ENCODE measurements at regions not wholly inside any gene's neighbourhood (a gene's known extent, or its start where the extent isn't known, plus 50 kb on each side); places are given as distances from the start of the nearest gene placed in this dataset.

GRCh38 chr20:6473197-6473596 is 294.3 kb upstream of the BMP2 start:
- no peak overlapping the region for H2BK120ac ChIP-seq (ENCODE audit: low read depth, low read length)
- no peak overlapping the region for H3K23ac ChIP-seq (ENCODE audit: low read depth, low read length, poor library complexity)
- no peaks in the 10 kb centered on the region for H3K79me1 ChIP-seq (ENCODE audit: low read depth, low read length)
- H2BK12ac ChIP-seq (ENCODE audit: low read length) = no peak overlapping the region
- peaks cover 0 to 2% of the 10 kb centered on the region in 2 donors for H3K4me1 ChIP-seq (ENCODE audit: control insufficient read depth in 2 of 2, insufficient read depth in 1 of 2, low read depth in 1 of 2, low read length in 2 of 2)
- no peaks in the 10 kb centered on the region for H3K27me3 ChIP-seq (ENCODE audit: control insufficient read depth in 3 of 3, insufficient read depth in 3 of 3, low read depth in 1 of 3, low read length in 3 of 3)
- no peak overlapping the region for H4K91ac ChIP-seq (ENCODE audit: low read depth, low read length, poor library complexity)
- no peak overlapping the region for H2AK5ac ChIP-seq (ENCODE audit: low read depth, low read length)
- H2BK5ac ChIP-seq (ENCODE audit: low read length) = no peak overlapping the region
- no peak overlapping the region for H2AFZ ChIP-seq (ENCODE audit: low read length)
- H3K4me3 ChIP-seq (ENCODE audit: low read length in 2 of 2) = no peak overlapping the region
- H3K4ac ChIP-seq (ENCODE audit: low read length) = no peak overlapping the region
- no peak overlapping the region for H3K18ac ChIP-seq (ENCODE audit: low read length)
- H3K9me3 ChIP-seq (replicated peaks in 1 of 2; ENCODE audit: control insufficient read depth in 2 of 2, insufficient read depth in 1 of 2, low read depth in 1 of 2, low read length in 2 of 2) = no peaks in the 10 kb centered on the region
- no peak overlapping the region for H3K9ac ChIP-seq (ENCODE audit: low read depth, low read length, poor library complexity)
- no peak overlapping the region for H3K27ac ChIP-seq (replicated peaks; ENCODE audit: low read length)
- no peaks in the 10 kb centered on the region for H3K36me3 ChIP-seq (replicated peaks in 1 of 2; ENCODE audit: control insufficient read depth in 2 of 2, insufficient read depth in 2 of 2, low read length in 2 of 2)
- H3K4me2 ChIP-seq (ENCODE audit: insufficient read depth, low read length, poor library complexity, severe bottlenecking) = no peak overlapping the region
- H4K8ac ChIP-seq (ENCODE audit: low read depth, low read length) = no peak overlapping the region
- H3K14ac ChIP-seq (ENCODE audit: low read length) = no peak overlapping the region
- no peak overlapping the region for H2BK15ac ChIP-seq (ENCODE audit: low read length)
- no peak for DNase-seq (ENCODE audit: low spot score)

GRCh38 chr20:6471871-6472270 is 295.6 kb upstream of the BMP2 start:
- Histone ChIP-seq H2BK15ac (ENCODE audit: low read length) (no peak overlapping the region), H4K91ac (ENCODE audit: low read depth, low read length, poor library complexity) (no peak overlapping the region), H2AFZ (ENCODE audit: low read length) (no peak overlapping the region), H3K27me3 (ENCODE audit: control insufficient read depth in 3 of 3, insufficient read depth in 3 of 3, low read depth in 1 of 3, low read length in 3 of 3) (no peaks in the 10 kb centered on the region), H2BK12ac (ENCODE audit: low read length) (no peak overlapping the region), H2BK5ac (ENCODE audit: low read length) (no peak overlapping the region), H3K36me3 (replicated peaks in 1 of 2; ENCODE audit: control insufficient read depth in 2 of 2, insufficient read depth in 2 of 2, low read length in 2 of 2) (no peaks in the 10 kb centered on the region), H3K14ac (ENCODE audit: low read length) (no peak overlapping the region), H3K18ac (ENCODE audit: low read length) (no peak overlapping the region), H3K9ac (ENCODE audit: low read depth, low read length, poor library complexity) (no peak overlapping the region), H3K9me3 (replicated peaks in 1 of 2; ENCODE audit: control insufficient read depth in 2 of 2, insufficient read depth in 1 of 2, low read depth in 1 of 2, low read length in 2 of 2) (no peaks in the 10 kb centered on the region), H3K23ac (ENCODE audit: low read depth, low read length, poor library complexity) (no peak overlapping the region), H3K4me1 (ENCODE audit: control insufficient read depth in 2 of 2, insufficient read depth in 1 of 2, low read depth in 1 of 2, low read length in 2 of 2) (peaks cover 0 to 2% of the 10 kb centered on the region in 2 donors), H2BK120ac (ENCODE audit: low read depth, low read length) (no peak overlapping the region), H3K79me1 (ENCODE audit: low read depth, low read length) (no peaks in the 10 kb centered on the region), H2AK5ac (ENCODE audit: low read depth, low read length) (no peak overlapping the region), H3K27ac (replicated peaks; ENCODE audit: low read length) (no peak overlapping the region), H3K4ac (ENCODE audit: low read length) (no peak overlapping the region), H3K4me2 (ENCODE audit: insufficient read depth, low read length, poor library complexity, severe bottlenecking) (no peak overlapping the region), H3K4me3 (ENCODE audit: low read length in 2 of 2) (no peak overlapping the region), H4K8ac (ENCODE audit: low read depth, low read length) (no peak overlapping the region)
- no peak for DNase-seq (ENCODE audit: low spot score)
- no CpG with 5 or more reads among the region's 1 CpG for WGBS, 2 donors (ENCODE audit: extremely low coverage in 2 of 2, insufficient read length in 2 of 2, insufficient replicate concordance in 1 of 2)

- Histone ChIP-seq H3K23ac (ENCODE audit: low read depth, low read length, poor library complexity) (no peak overlapping the region), H3K79me1 (ENCODE audit: low read depth, low read length) (no peaks in the 10 kb centered on the region), H3K9me3 (replicated peaks in 1 of 2; ENCODE audit: control insufficient read depth in 2 of 2, insufficient read depth in 1 of 2, low read depth in 1 of 2, low read length in 2 of 2) (no peaks in the 10 kb centered on the region), H3K27me3 (ENCODE audit: control insufficient read depth in 3 of 3, insufficient read depth in 3 of 3, low read depth in 1 of 3, low read length in 3 of 3) (no peaks in the 10 kb centered on the region), H3K4ac (ENCODE audit: low read length) (no peak overlapping the region), H3K4me3 (ENCODE audit: low read length in 2 of 2) (no peak overlapping the region), H2BK12ac (ENCODE audit: low read length) (no peak overlapping the region), H3K14ac (ENCODE audit: low read length) (no peak overlapping the region), H2AFZ (ENCODE audit: low read length) (no peak overlapping the region), H2AK5ac (ENCODE audit: low read depth, low read length) (no peak overlapping the region), H2BK15ac (ENCODE audit: low read length) (no peak overlapping the region), H3K27ac (replicated peaks; ENCODE audit: low read length) (no peak overlapping the region), H2BK120ac (ENCODE audit: low read depth, low read length) (no peak overlapping the region), H3K18ac (ENCODE audit: low read length) (no peak overlapping the region), H3K4me1 (ENCODE audit: control insufficient read depth in 2 of 2, insufficient read depth in 1 of 2, low read depth in 1 of 2, low read length in 2 of 2) (no peaks in the 10 kb centered on the region), H4K8ac (ENCODE audit: low read depth, low read length) (no peak overlapping the region), H2BK5ac (ENCODE audit: low read length) (no peak overlapping the region), H4K91ac (ENCODE audit: low read depth, low read length, poor library complexity) (no peak overlapping the region), H3K4me2 (ENCODE audit: insufficient read depth, low read length, poor library complexity, severe bottlenecking) (no peak overlapping the region), H3K9ac (ENCODE audit: low read depth, low read length, poor library complexity) (no peak overlapping the region), H3K36me3 (replicated peaks in 1 of 2; ENCODE audit: control insufficient read depth in 2 of 2, insufficient read depth in 2 of 2, low read length in 2 of 2) (no peaks in the 10 kb centered on the region)
- DNase-seq (ENCODE audit: low spot score) = no peak
- WGBS, 2 donors (ENCODE audit: extremely low coverage in 2 of 2, insufficient read length in 2 of 2, insufficient replicate concordance in 1 of 2) = no CpG with 5 or more reads among the region's 5 CpGs
These were observed 296.3 kb upstream of the BMP2 start for GRCh38 chr20:6471110-6471647.

GRCh38 chr20:6469695-6470094 is 297.8 kb upstream of the BMP2 start:
- H2BK12ac ChIP-seq (ENCODE audit: low read length) = no peak overlapping the region
- H3K18ac ChIP-seq (ENCODE audit: low read length) = no peak overlapping the region
- H2AK5ac ChIP-seq (ENCODE audit: low read depth, low read length) = no peak overlapping the region
- H3K27ac ChIP-seq (replicated peaks; ENCODE audit: low read length) = no peak overlapping the region
- no peak overlapping the region for H2AFZ ChIP-seq (ENCODE audit: low read length)
- H3K36me3 ChIP-seq (replicated peaks in 1 of 2; ENCODE audit: control insufficient read depth in 2 of 2, insufficient read depth in 2 of 2, low read length in 2 of 2) = no peaks in the 10 kb centered on the region
- no peaks in the 10 kb centered on the region for H3K9me3 ChIP-seq (replicated peaks in 1 of 2; ENCODE audit: control insufficient read depth in 2 of 2, insufficient read depth in 1 of 2, low read depth in 1 of 2, low read length in 2 of 2)
- no peak for DNase-seq (ENCODE audit: low spot score)
- H3K4me2 ChIP-seq (ENCODE audit: insufficient read depth, low read length, poor library complexity, severe bottlenecking) = no peak overlapping the region
- H3K9ac ChIP-seq (ENCODE audit: low read depth, low read length, poor library complexity) = no peak overlapping the region
- H3K27me3 ChIP-seq (ENCODE audit: control insufficient read depth in 3 of 3, insufficient read depth in 3 of 3, low read depth in 1 of 3, low read length in 3 of 3) = no peaks in the 10 kb centered on the region
- no peak overlapping the region for H2BK5ac ChIP-seq (ENCODE audit: low read length)
- no peak overlapping the region for H2BK120ac ChIP-seq (ENCODE audit: low read depth, low read length)
- no peak overlapping the region for H3K4me3 ChIP-seq (ENCODE audit: low read length in 2 of 2)
- no peak overlapping the region for H3K14ac ChIP-seq (ENCODE audit: low read length)
- H3K4ac ChIP-seq (ENCODE audit: low read length) = no peak overlapping the region
- H3K23ac ChIP-seq (ENCODE audit: low read depth, low read length, poor library complexity) = no peak overlapping the region
- H3K79me1 ChIP-seq (ENCODE audit: low read depth, low read length) = no peaks in the 10 kb centered on the region
- H4K8ac ChIP-seq (ENCODE audit: low read depth, low read length) = no peak overlapping the region
- no peak overlapping the region for H4K91ac ChIP-seq (ENCODE audit: low read depth, low read length, poor library complexity)
- no peaks in the 10 kb centered on the region for H3K4me1 ChIP-seq (ENCODE audit: control insufficient read depth in 2 of 2, insufficient read depth in 1 of 2, low read depth in 1 of 2, low read length in 2 of 2)
- no CpG with 5 or more reads among the region's 4 CpGs for WGBS, 2 donors (ENCODE audit: extremely low coverage in 2 of 2, insufficient read length in 2 of 2, insufficient replicate concordance in 1 of 2)
- H2BK15ac ChIP-seq (ENCODE audit: low read length) = no peak overlapping the region
